T-helper 1 cell treated with Interleukin-12 subunit alpha and Interleukin-12 subunit beta and Interleukin-4 antibody, amounts not matched to agents 30 μg/mL and 1 μg/mL, for 36 hours (primary cell): ENCODE measurements at regions not wholly inside any gene's neighbourhood (a gene's known extent, or its start where the extent isn't known, plus 50 kb on each side); places are given as distances from the start of the nearest gene placed in this dataset.

Experiments used
- H3K27ac Mint-ChIP-seq: one replicate; pipeline ENCODE4 v1.8.0; 2021; ENCODE audit warnings: mild to moderate bottlenecking, mixed read lengths
- H3K27me3 Mint-ChIP-seq: one replicate; pipeline ENCODE4 v1.8.0; 2021; ENCODE audit warnings: low read depth, mixed read lengths
- H3K36me3 Mint-ChIP-seq: one replicate; pipeline ENCODE4 v1.8.0; 2021; ENCODE audit warnings: low read depth, mixed read lengths
- H3K4me1 Mint-ChIP-seq: one replicate; pipeline ENCODE4 v1.8.0; 2021; ENCODE audit warnings: low read depth, mixed read lengths
- H3K4me3 Mint-ChIP-seq: one replicate; pipeline ENCODE4 v1.8.0; 2021; ENCODE audit warnings: mild to moderate bottlenecking, moderate library complexity, mixed read lengths
- H3K9me3 Mint-ChIP-seq: one replicate; pipeline ENCODE4 v1.8.0; 2021; ENCODE audit warnings: mixed read lengths

DNA sequence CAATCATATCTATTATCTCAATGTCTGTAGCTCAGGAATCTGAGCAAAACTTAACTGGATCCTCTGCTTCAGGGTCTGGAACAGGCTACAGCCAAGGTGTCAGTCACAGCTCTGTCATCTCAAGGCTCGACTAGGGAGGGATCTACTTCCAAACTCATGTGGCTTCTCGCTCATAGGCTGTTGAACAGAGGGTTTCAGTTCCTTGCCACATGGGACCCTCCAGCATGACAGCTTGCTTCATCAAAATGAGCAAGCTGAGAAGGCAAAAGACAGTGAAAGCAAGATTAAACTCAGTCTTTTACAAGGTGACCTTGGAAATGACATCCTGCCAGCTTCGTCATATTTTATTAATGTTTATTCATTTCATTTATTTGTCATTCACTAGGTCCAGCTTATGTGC, 111.7 kb downstream of the GADD45G start:
- H3K4me1 Mint-ChIP-seq: peaks cover 46% of the 10 kb centered on the region
- H3K27ac Mint-ChIP-seq: no peak overlapping the region
- no peaks in the 10 kb centered on the region for H3K9me3 Mint-ChIP-seq
- no peak overlapping the region for H3K4me3 Mint-ChIP-seq
- peaks cover 49% of the 10 kb centered on the region for H3K36me3 Mint-ChIP-seq
- no peaks in the 10 kb centered on the region for H3K27me3 Mint-ChIP-seq

DNA sequence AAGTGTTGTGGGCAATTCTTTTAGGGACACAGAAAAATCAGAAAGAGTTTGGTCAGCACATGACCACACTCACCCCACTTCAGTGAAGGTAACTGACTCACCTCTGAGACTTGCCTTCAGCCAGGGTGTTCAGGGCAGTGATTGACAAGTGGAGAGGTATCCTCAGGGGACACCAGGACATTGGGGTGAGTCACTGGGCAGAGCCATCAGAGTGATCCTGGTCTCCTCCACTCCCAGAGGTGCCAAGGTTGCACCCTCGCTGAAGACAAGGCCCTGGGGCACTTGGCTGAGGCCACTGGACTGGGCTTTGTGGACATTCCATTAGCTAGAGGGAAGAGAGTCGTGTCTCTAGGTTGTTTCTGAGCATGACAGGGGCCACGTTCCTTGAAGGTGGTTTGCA, 113.4 kb downstream of the GADD45G start:
- no peaks in the 10 kb centered on the region for H3K27me3 Mint-ChIP-seq
- peaks cover 43% of the 10 kb centered on the region for H3K4me1 Mint-ChIP-seq
- H3K27ac Mint-ChIP-seq: no peak overlapping the region
- no peak overlapping the region for H3K4me3 Mint-ChIP-seq
- no peaks in the 10 kb centered on the region for H3K9me3 Mint-ChIP-seq
- H3K36me3 Mint-ChIP-seq: peaks cover 47% of the 10 kb centered on the region

DNA sequence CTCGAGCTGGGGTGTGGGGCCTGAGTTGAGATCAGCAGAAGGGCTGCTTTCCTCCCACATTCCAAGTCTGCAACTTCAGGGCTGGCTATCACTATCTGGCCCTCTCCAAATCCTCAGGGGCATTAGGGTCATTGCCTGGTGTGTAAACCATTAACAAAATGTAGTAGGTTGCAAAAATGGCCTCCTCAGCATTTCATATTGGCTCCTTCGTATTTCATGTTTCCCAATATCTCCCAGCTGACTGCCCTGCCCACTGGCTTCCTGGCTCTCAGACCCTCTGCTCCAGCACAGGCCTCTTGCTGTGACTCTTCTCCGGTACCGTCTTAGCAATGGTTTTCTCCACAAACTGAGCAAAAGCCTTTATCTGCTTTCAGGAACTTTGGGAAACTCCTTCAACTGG, 113.8 kb downstream of the GADD45G start:
- Mint-ChIP-seq H3K4me1 (peaks cover 43% of the 10 kb centered on the region), H3K27ac (peak overlapping the region; percentile 39), H3K4me3 (no peak overlapping the region), H3K9me3 (no peaks in the 10 kb centered on the region), H3K36me3 (peaks cover 47% of the 10 kb centered on the region), H3K27me3 (no peaks in the 10 kb centered on the region)

DNA sequence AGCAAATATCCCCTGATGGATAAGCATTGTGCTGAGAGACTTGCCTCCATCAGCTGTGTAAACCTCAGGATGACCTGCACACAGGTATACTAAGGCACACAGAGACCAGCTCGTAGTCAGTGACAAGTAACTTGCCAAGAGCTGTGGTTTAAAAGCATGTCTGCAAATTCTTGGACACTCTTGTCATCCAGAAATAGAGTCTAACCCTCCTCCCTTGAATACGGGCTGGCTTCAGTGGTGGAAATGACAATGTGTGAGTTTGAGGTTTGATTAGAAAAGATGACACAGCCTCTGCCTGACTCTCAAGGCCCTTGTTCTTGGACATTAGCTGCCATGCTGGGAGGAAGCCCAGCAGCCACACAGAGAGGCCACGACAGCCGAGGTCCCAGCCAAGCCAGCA, 114.4 kb downstream of the GADD45G start:
- H3K27ac Mint-ChIP-seq: peak overlapping the region; percentile 39
- no peaks in the 10 kb centered on the region for H3K9me3 Mint-ChIP-seq
- H3K36me3 Mint-ChIP-seq: peaks cover 42% of the 10 kb centered on the region
- H3K4me1 Mint-ChIP-seq: peaks cover 39% of the 10 kb centered on the region
- no peak overlapping the region for H3K4me3 Mint-ChIP-seq
- no peaks in the 10 kb centered on the region for H3K27me3 Mint-ChIP-seq

DNA sequence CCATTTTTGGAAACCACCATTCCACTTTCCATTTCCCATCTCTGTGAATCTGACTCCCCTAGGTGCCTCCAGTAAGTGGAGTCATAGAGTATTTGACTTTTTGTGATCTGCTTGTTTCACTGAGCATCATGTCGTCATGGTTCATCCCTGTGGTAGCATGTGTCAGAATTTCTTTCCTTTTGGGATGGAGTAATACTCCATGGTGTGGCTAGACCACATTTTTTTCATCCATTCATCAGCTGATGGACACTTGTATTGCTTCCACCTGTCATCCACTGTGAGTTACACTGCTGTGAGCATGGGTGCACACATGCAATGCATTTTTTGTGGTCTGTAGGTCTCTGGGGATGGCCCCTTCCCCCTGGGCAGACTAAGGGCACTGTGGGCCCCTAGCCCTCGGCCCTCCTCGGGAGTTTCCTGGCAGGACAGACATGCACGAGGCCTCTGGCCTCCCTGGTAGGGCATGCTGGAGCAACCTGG, 115.9 kb downstream of the GADD45G start:
- H3K4me3 Mint-ChIP-seq: no peak overlapping the region

DNA sequence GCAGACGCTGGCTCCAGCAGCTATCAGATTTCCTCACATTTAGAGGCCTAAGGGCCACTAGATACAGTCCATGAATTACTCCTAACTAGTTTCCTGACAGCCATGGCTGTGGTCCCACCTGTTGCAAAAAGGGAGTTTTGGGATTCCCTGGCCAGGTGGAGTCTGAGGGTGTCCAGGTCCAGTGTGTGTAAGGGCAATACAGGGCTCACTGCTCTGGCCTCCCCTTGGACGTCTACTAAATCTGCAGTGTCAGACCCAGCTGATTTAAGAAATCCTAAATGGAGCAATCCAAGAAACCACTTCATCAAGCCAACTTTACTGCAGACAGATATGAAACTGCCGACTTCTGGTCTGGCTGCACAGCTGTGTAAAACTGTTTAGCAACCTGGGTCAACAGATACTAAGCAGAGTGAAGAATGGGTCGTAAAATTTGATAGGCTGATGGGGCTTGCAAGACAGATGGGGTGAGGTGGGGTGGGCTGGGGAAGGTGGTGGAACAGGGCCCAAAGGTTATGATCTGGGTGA, 116.4 kb downstream of the GADD45G start:
- peaks cover 26% of the 10 kb centered on the region for H3K4me1 Mint-ChIP-seq
- H3K4me3 Mint-ChIP-seq: no peak overlapping the region
- peaks cover 38% of the 10 kb centered on the region for H3K36me3 Mint-ChIP-seq
- H3K9me3 Mint-ChIP-seq: peaks cover 4% of the 10 kb centered on the region
- no peaks in the 10 kb centered on the region for H3K27me3 Mint-ChIP-seq
- H3K27ac Mint-ChIP-seq: no peak overlapping the region

More for the DNA sequence above, 115.9 kb downstream of the GADD45G start:
- Mint-ChIP-seq H3K36me3 (peaks cover 40% of the 10 kb centered on the region), H3K27me3 (no peaks in the 10 kb centered on the region), H3K27ac (no peak overlapping the region), H3K4me1 (peaks cover 27% of the 10 kb centered on the region), H3K9me3 (peaks cover 4% of the 10 kb centered on the region)

DNA sequence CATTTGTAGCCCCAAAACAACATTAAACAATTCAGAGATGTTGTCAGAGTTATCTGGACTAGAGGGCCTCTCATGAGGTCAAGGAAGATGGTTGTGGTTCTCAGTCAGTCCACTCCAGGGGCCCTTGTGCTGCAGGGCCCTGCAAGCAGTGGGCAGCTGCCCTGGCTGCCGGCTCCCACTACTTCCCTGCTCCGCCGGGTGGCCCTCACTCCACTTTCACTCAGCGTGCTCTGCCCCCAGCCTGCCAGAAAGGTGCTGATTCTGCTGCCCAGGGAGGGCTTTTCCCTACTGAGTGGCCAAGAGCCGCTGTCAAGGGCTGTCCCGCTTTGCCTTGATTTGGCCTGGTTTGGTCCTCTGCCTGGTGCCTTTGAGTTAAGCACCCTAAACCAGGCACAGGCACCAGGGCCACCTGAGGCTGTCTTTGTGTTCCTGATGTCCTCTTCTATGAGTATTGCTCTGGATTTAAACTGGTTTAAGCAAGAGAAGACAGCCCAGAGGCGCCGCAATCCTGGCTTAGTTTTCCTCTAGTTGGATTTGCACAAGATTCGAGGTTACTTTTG, 117.2 kb downstream of the GADD45G start:
- H3K9me3 Mint-ChIP-seq: peaks cover 4% of the 10 kb centered on the region
- H3K36me3 Mint-ChIP-seq: peaks cover 34% of the 10 kb centered on the region
- no peaks in the 10 kb centered on the region for H3K27me3 Mint-ChIP-seq
- H3K4me3 Mint-ChIP-seq: no peak overlapping the region
- peaks cover 26% of the 10 kb centered on the region for H3K4me1 Mint-ChIP-seq
- no peak overlapping the region for H3K27ac Mint-ChIP-seq

DNA sequence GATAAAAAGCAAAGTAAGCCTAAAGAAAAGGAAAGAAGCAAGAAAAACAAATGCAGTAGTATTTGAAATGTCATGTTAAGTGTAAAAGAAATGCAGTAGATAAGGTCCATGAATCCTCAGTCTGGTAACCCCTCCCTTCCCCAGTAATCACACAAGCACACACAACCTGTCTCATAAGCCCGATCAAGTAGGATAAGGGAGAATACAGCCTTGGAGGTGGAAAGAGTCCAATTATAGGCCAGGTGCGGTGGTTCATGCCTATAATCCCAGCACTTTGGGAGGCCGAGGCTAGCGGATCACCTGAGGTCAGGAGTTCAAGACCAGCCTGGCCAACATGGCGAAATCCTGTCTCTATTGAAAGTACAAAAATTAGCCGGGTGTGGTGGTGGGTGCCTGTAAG, 117.9 kb downstream of the GADD45G start:
- H3K4me1 Mint-ChIP-seq: peaks cover 25% of the 10 kb centered on the region
- H3K27ac Mint-ChIP-seq: no peak overlapping the region
- H3K9me3 Mint-ChIP-seq: peaks cover 4% of the 10 kb centered on the region
- peaks cover 31% of the 10 kb centered on the region for H3K36me3 Mint-ChIP-seq
- H3K4me3 Mint-ChIP-seq: no peak overlapping the region
- no peaks in the 10 kb centered on the region for H3K27me3 Mint-ChIP-seq

DNA sequence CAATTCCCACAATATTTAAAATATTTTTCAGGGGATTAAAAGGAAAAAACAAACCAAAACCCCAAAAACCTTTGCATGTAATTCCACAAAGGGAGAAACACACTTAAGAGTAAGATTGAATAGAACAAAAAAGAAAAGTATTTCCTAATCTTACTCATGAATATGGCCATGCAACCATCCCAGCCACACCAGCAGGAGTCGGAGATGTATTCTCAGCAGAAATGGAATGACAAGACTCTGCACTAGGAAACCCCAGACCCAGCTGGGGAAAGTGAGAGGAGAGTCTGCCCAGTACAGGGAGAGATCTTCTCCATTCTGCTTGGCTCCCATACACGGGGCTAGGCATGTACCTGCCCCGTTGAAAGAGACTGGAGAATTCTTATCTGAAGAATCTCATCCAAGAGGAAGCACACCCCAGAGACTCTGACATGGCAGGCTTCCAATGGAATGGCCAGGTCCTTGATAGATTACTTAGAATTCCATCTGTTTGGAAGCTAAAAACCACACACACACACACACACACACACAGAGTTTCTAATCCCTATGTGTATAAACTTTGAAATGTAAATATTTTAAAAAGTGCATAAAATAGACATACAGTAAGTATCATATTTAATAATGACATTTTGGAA, 118.8 kb downstream of the GADD45G start:
- Mint-ChIP-seq H3K9me3 (peaks cover 4% of the 10 kb centered on the region), H3K4me1 (peaks cover 25% of the 10 kb centered on the region), H3K27me3 (no peaks in the 10 kb centered on the region), H3K4me3 (no peak overlapping the region), H3K36me3 (peaks cover 31% of the 10 kb centered on the region), H3K27ac (no peak overlapping the region)

DNA sequence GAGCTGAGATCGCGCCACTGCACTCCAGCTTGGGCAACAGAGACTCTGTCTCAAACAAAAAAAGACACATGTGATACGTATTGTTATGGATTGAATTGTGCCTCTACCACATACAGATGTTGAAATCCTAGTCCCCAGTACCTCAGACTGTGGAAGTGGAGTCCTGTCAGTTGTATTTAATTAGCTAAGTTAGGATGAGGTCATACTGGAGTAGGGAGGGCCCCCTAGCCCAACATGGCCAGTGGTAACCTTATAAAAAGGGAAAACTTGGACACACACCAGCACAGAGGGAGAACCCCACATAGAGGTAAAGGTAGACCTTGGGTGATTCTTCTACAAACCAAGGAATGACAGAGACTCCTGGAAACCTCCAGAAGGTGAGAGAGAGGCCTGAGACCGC, 119.8 kb downstream of the GADD45G start:
- peak overlapping the region; percentile 5 for H3K27ac Mint-ChIP-seq
- no peak overlapping the region for H3K4me3 Mint-ChIP-seq
- peaks cover 23% of the 10 kb centered on the region for H3K36me3 Mint-ChIP-seq
- peaks cover 24% of the 10 kb centered on the region for H3K4me1 Mint-ChIP-seq
- H3K27me3 Mint-ChIP-seq: no peaks in the 10 kb centered on the region
- H3K9me3 Mint-ChIP-seq: peaks cover 4% of the 10 kb centered on the region

DNA sequence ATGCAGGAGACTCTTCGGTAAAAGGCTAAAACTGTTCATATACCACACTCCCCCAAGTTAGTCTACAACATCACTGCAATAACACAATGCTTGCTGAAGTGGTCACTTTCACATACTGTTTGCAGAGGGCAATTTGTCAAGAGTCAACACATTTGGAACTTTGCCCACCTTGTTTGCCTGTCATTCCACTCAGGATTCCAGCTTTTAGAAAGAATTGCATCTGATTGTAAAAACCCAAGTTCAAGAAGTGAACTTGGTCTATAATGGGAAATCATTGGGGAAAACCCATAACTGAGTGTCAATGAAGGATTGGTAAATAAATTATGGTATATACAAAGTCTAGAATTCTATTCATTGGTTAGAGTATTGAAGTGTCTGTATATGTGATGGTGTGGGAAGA, 120.5 kb downstream of the GADD45G start:
- H3K4me3 Mint-ChIP-seq: no peak overlapping the region
- H3K27me3 Mint-ChIP-seq: no peaks in the 10 kb centered on the region
- peaks cover 17% of the 10 kb centered on the region for H3K36me3 Mint-ChIP-seq
- H3K4me1 Mint-ChIP-seq: peaks cover 20% of the 10 kb centered on the region
- no peak overlapping the region for H3K27ac Mint-ChIP-seq
- peaks cover 4% of the 10 kb centered on the region for H3K9me3 Mint-ChIP-seq

DNA sequence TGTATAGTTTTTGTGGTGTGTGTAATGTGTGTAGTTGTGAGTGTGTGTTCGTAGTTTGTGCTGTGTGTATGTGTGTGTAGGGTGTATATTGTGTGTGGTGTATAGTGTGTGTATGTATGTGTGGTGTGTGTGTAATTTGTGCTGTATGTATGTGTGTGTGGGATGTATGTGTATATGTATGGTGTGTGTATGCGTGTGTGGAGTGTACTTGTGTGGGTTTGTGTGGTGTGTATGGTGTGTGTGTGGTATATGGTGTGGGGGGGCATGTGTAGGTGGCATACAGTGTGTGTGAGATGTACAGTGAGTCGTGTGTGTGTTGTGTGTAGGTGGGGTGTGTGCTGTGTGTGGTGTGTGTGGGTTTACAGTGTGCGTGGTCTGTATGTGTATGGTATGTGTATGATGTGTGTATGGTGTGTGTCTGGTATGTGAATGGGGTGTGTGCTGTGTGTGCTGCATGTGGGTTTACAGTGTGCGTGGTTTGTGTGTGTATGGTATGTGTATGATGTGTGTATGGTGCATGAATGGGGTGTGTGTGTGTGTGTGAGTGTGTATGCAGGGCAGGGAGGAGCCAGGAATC, 125.2 kb downstream of the GADD45G start:
- Mint-ChIP-seq H3K27ac (no peak overlapping the region), H3K36me3 (peaks cover 11% of the 10 kb centered on the region)

DNA sequence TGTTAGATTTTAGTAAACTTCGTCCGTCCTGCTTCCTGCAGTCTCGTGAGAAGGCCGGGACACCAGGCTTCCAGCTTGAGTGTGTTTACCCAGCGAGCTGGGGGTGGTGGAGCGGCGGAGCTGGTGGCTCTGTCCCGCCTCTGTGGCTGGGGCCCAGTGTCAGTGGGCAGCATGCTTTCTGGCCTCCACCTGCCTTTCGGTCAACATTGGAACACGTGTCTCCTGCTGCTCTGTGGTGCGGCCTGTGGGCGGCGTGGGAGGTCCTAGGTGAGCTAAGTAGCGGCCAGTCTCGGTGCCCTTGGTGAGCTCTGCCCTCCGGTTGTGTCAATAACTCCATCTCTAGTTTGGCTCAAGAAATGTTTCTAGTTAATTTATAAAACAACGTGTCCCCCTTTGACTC, 125.9 kb downstream of the GADD45G start:
- Mint-ChIP-seq H3K36me3 (peaks cover 7% of the 10 kb centered on the region), H3K4me1 (peaks cover 16% of the 10 kb centered on the region), H3K4me3 (no peak overlapping the region), H3K9me3 (no peaks in the 10 kb centered on the region), H3K27ac (no peak overlapping the region), H3K27me3 (no peaks in the 10 kb centered on the region)

More for the DNA sequence above, 125.2 kb downstream of the GADD45G start:
- Mint-ChIP-seq H3K4me3 (no peak overlapping the region), H3K27me3 (no peaks in the 10 kb centered on the region), H3K4me1 (peaks cover 20% of the 10 kb centered on the region), H3K9me3 (peaks cover 4% of the 10 kb centered on the region)

DNA sequence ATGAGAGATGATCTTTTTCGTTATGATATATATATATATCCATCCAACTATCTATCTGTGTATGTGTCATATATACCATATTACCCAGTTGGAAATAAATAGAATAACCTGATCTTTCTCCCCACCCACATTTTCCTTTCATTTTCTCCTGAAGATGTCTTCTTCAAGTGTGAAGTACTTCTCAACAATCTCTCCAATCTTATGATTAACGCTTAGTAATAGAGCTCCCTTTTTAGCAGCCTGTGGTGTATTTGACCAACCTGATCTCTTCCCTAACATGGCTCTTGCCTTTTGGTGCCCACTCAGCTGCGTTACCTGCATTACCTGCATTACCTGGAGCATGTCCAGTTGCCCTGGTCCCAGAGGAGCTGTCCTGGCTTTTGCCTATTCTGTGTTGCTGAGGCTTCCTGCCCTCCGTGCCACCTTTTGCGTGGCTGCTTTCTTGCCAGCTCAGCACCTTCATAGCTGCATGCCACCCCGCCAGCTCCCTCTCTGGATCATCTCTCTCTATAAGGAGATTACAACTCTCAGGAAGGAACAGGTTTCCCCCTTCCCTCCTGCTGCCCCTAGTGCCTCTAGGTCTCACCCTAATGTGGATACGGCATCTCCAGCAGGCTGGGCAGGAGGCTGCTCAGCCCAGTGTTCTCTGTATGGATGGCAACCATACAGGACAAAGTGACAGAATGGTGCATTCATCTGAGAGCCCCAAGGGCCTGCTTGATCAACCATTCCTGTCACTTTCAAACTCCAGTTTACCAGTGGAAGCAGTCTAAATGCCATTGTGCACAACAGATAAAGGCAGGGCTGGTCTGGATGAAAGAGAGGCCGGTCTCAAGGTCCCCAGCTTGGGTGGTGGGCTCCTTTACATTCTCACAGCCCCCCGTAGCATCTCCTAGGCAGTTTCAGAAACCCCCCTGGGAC, 126.7 kb downstream of the GADD45G start:
- Mint-ChIP-seq H3K4me3 (no peak overlapping the region), H3K27ac (no peak overlapping the region), H3K36me3 (peaks cover 7% of the 10 kb centered on the region), H3K9me3 (no peaks in the 10 kb centered on the region), H3K4me1 (peaks cover 14% of the 10 kb centered on the region), H3K27me3 (no peaks in the 10 kb centered on the region)
